ENCODE measurements at regions not wholly inside any gene's neighbourhood (a gene's known extent, or its start where the extent isn't known, plus 50 kb on each side); places are given as distances from the start of the nearest gene placed in this dataset.

GRCh38 chr6:120816794-120817193, 517.5 kb downstream of the TBC1D32 start:
- TF ChIP-seq CTCF (IDR thresholded peaks at IDR 0.05) (no peak), EP300 (IDR thresholded peaks at IDR 0.05) (no peak), POLR2A (IDR thresholded peaks at IDR 0.05) (no peak)

Data from sigmoid colon (tissue), 4 donors.